ENCODE measurements at regions not wholly inside any gene's neighbourhood (a gene's known extent, or its start where the extent isn't known, plus 50 kb on each side); places are given as distances from the start of the nearest gene placed in this dataset.

- no peak overlapping the region for H2BK5ac ChIP-seq (ENCODE audit: low read depth, low read length)
- H3K36me3 ChIP-seq (ENCODE audit: control insufficient read depth in 2 of 4, insufficient read depth in 4 of 4, low read length in 3 of 4), result no peaks in the 10 kb centered on the region
- no peaks in the 10 kb centered on the region for H3K23me2 ChIP-seq (ENCODE audit: low read depth, low read length)
- no peak overlapping the region for H4K91ac ChIP-seq (replicated peaks; ENCODE audit: insufficient read length, low read length)
- H3K14ac ChIP-seq (ENCODE audit: insufficient read length), result no peak overlapping the region
- H3K9me3 ChIP-seq (ENCODE audit: insufficient read depth in 2 of 2, low read depth in 1 of 2, low read length in 1 of 2), result no peaks in the 10 kb centered on the region; a peak in 1 of 4 replicates
- H3K4me2 ChIP-seq (ENCODE audit: insufficient read depth in 1 of 2, low read depth in 2 of 2, low read length in 2 of 2), result no peak overlapping the region
- no peak overlapping the region for H3K27ac ChIP-seq (ENCODE audit: low read depth, low read length)
- no peak overlapping the region for H4K5ac ChIP-seq (ENCODE audit: insufficient read length, low read depth, low read length)
- no peaks in the 10 kb centered on the region for H4K20me1 ChIP-seq (replicated peaks in 1 of 2; ENCODE audit: control insufficient read depth in 1 of 2, insufficient read depth in 2 of 2, low read length in 2 of 2)
- no peak overlapping the region for H3K23ac ChIP-seq (ENCODE audit: insufficient read length)
- H3K79me2 ChIP-seq (ENCODE audit: control insufficient read depth in 1 of 2, insufficient read depth in 2 of 2, low read length in 2 of 2), result no peaks in the 10 kb centered on the region
- ChIA-PET POLR2A (ENCODE audit: partially characterized antibody) (no interaction called here), CTCF (ENCODE audit: partially characterized antibody) (no interaction called here)
- no peak overlapping the region for H3K56ac ChIP-seq (replicated peaks; ENCODE audit: insufficient read length, low read depth, low read length)
- no peak for FAIRE-seq
- no peak for DNase-seq (ENCODE audit: low read depth in 1 of 2, low spot score in 2 of 2)
- H3K4me3 ChIP-seq (ENCODE audit: extremely low read depth in 1 of 4, insufficient read depth in 2 of 4, low read depth in 3 of 4, low read length in 4 of 4), result no peak overlapping the region
- H3K27me3 ChIP-seq (replicated peaks in 1 of 4; ENCODE audit: control insufficient read depth in 3 of 4, extremely low read depth in 1 of 4, insufficient read depth in 3 of 4, low read length in 3 of 4), result no peaks in the 10 kb centered on the region
- no peak overlapping the region for H2BK120ac ChIP-seq (replicated peaks; ENCODE audit: low read depth, low read length)
- H2BK15ac ChIP-seq (ENCODE audit: low read length), result no peak overlapping the region
- H2BK20ac ChIP-seq (ENCODE audit: low read length), result no peak overlapping the region
- H4K8ac ChIP-seq (ENCODE audit: extremely low read depth, insufficient read depth, low read length), result no peak overlapping the region
- H3K9ac ChIP-seq (replicated peaks in 1 of 4; ENCODE audit: extremely low read depth in 1 of 4, low read depth in 3 of 4, low read length in 3 of 4), result no peak overlapping the region
- WGBS, 2 experiments (ENCODE audit: extremely low coverage in 1 of 2, insufficient coverage in 1 of 2, insufficient read length in 1 of 2, insufficient replicate concordance in 2 of 2, low coverage in 1 of 2, low lambda C conversion rate in 2 of 2, missing lambda C conversion rate in 1 of 2), result 94% methylated on average over 4 of the region's 4 CpGs; no CpG with 5 or more reads in 1 of the 2 experiments
- TF ChIP-seq EGR1 (IDR thresholded peaks at IDR 0.05; ENCODE audit: borderline replicate concordance, low read depth, low read length), result no peak
- TF ChIP-seq CHD2 (IDR thresholded peaks at IDR 0.05; ENCODE audit: low read length), result no peak
- no peak for TF ChIP-seq RFX5 (IDR thresholded peaks at IDR 0.05; ENCODE audit: borderline replicate concordance, low read depth, low read length)
- TF ChIP-seq RNF2 (IDR thresholded peaks at IDR 0.05; ENCODE audit: borderline replicate concordance, low read depth, low read length, missing control alignments, poor library complexity, severe bottlenecking), result no peak
- no peak for TF ChIP-seq BACH1 (IDR thresholded peaks at IDR 0.05; ENCODE audit: low read length)
- TF ChIP-seq MAFK (IDR thresholded peaks at IDR 0.05; ENCODE audit: low read depth, low read length), result no peak
- TF ChIP-seq CBX8 (IDR thresholded peaks at IDR 0.05; ENCODE audit: borderline replicate concordance, low read depth, low read length), result no peak
- no peak for TF ChIP-seq TAF7 (optimal IDR thresholded peaks at IDR 0.05; ENCODE audit: borderline replicate concordance, low read depth, low read length)
- TF ChIP-seq CEBPB (IDR thresholded peaks at IDR 0.05; ENCODE audit: low read depth, low read length), result no peak
- no peak for TF ChIP-seq ATF3 (IDR thresholded peaks at IDR 0.05; ENCODE audit: insufficient read depth, low read depth, low read length)
- TF ChIP-seq SP2 (IDR thresholded peaks at IDR 0.05; ENCODE audit: low read length), result no peak
- TF ChIP-seq TBP (IDR thresholded peaks at IDR 0.05; ENCODE audit: low read depth, low read length), result no peak
- no peak for TF ChIP-seq TEAD4 (IDR thresholded peaks at IDR 0.05; ENCODE audit: low read depth, low read length)
- no peak overlapping the region for H2AK5ac ChIP-seq (ENCODE audit: low read depth, low read length)
- H3K4ac ChIP-seq (replicated peaks; ENCODE audit: insufficient read length, low read depth, low read length), result no peak overlapping the region
- no peaks in the 10 kb centered on the region for H3K4me1 ChIP-seq (replicated peaks in 1 of 4; ENCODE audit: control insufficient read depth in 3 of 4, insufficient read depth in 4 of 4, low read length in 3 of 4)
- no peak overlapping the region for H2BK12ac ChIP-seq (ENCODE audit: low read depth, low read length)
- H2AFZ ChIP-seq (ENCODE audit: low read length), result no peak overlapping the region
- H3K79me1 ChIP-seq (ENCODE audit: low read depth, low read length), result no peaks in the 10 kb centered on the region
- H3K18ac ChIP-seq (ENCODE audit: extremely low read depth, low read length), result no peak overlapping the region
Measured at GRCh38 chr5:3261081-3261480, 334.6 kb upstream of the IRX1 start.
